Endothelial cell of umbilical vein (primary cell): ENCODE measurements at regions not wholly inside any gene's neighbourhood (a gene's known extent, or its start where the extent isn't known, plus 50 kb on each side); places are given as distances from the start of the nearest gene placed in this dataset.

Experiments used
- EZH2 ChIP-seq: IDR thresholded peaks from 2 replicates; pipeline ENCODE4 v1.6.1; 2012; ENCODE audit warnings: borderline replicate concordance, low read depth, mild to moderate bottlenecking, moderate library complexity, low read length, inconsistent platforms; ENCODE audit not compliant: severe bottlenecking
- JUN ChIP-seq: IDR thresholded peaks from 2 replicates; pipeline ENCODE4 v1.6.1; 2011; ENCODE audit warnings: borderline replicate concordance, low read depth; ENCODE audit not compliant: insufficient read length, insufficient read depth
- POLR2A ChIP-seq: IDR thresholded peaks from 2 replicates; pipeline ENCODE4 v1.6.1; 2012; ENCODE audit warnings: low read depth, mild to moderate bottlenecking, control low read depth, low read length
- POLR2AphosphoS5 ChIP-seq: IDR thresholded peaks from 2 replicates; pipeline ENCODE4 v1.6.1; 2012; ENCODE audit warnings: low read depth, mild to moderate bottlenecking, control low read depth, low read length, moderate library complexity; ENCODE audit not compliant: insufficient read depth
- TF ChIP-seq, protein P1 (sequence below), 2 donors: IDR thresholded peaks; 1 replicate in 1 of 2; 2 replicates in 1 of 2; pipeline ENCODE4 v1.5.1; 2011; ENCODE audit warnings: low read length in 2 of 2, mild to moderate bottlenecking in 2 of 2, moderate library complexity in 2 of 2, control low read depth in 1 of 2, inconsistent platforms in 1 of 2, low read depth in 1 of 2; ENCODE audit not compliant: insufficient read depth in 1 of 2; ENCODE audit errors: extremely low read depth in 1 of 2

DNA sequence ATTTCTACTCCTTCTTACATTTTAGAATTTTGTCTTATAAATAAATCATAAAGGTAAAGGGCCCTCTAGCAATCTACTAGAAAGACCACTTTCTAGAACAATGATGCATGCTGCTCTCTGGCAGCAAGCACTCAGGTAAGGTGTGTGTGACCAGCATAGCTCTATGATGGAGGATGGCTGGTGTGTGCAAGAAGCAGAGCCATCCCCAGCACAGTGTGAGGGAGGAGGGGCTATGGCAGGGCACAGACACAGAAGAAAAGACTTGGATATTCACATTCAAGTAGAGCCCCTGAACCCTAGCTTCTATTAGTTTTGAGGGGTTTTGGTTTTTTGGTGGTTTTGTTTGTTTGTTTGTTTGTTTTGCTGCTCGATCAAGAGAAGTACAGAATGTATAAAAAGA, 277.1 kb upstream of the CCDC54 start:
- TF ChIP-seq, protein P1, sequence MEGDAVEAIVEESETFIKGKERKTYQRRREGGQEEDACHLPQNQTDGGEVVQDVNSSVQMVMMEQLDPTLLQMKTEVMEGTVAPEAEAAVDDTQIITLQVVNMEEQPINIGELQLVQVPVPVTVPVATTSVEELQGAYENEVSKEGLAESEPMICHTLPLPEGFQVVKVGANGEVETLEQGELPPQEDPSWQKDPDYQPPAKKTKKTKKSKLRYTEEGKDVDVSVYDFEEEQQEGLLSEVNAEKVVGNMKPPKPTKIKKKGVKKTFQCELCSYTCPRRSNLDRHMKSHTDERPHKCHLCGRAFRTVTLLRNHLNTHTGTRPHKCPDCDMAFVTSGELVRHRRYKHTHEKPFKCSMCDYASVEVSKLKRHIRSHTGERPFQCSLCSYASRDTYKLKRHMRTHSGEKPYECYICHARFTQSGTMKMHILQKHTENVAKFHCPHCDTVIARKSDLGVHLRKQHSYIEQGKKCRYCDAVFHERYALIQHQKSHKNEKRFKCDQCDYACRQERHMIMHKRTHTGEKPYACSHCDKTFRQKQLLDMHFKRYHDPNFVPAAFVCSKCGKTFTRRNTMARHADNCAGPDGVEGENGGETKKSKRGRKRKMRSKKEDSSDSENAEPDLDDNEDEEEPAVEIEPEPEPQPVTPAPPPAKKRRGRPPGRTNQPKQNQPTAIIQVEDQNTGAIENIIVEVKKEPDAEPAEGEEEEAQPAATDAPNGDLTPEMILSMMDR (IDR thresholded peaks at IDR 0.05; ENCODE audit: extremely low read depth in 1 of 2, insufficient read depth in 1 of 2, low read depth in 1 of 2, low read length in 2 of 2) = no peak
- TF ChIP-seq POLR2A (no peak), EZH2 (no peak), POLR2AphosphoS5 (no peak), JUN (no peak)
